Osteoblast (primary cell): ENCODE measurements at regions not wholly inside any gene's neighbourhood (a gene's known extent, or its start where the extent isn't known, plus 50 kb on each side); places are given as distances from the start of the nearest gene placed in this dataset.

Experiments
- DNase-seq: peaks from one replicate; pipeline ENCODE4 v3.0.0; 2011; ENCODE audit warnings: low spot score, mixed read lengths; ENCODE audit not compliant: insufficient read length; ENCODE audit errors: missing footprints
- H2AFZ ChIP-seq: 2 replicates; pipeline ENCODE4 v1.6.0; 2011; ENCODE audit warnings: mild to moderate bottlenecking, low read length
- H3K27ac ChIP-seq: 2 replicates; pipeline ENCODE4 v1.5.1; 2011; ENCODE audit warnings: mild to moderate bottlenecking, low read depth, low read length, moderate library complexity
- H3K27me3 ChIP-seq: 2 replicates; pipeline ENCODE4 v1.6.0; 2012; ENCODE audit warnings: mild to moderate bottlenecking, control low read depth, inconsistent platforms, low read length, moderate library complexity; ENCODE audit not compliant: insufficient read depth
- H3K36me3 ChIP-seq: 2 replicates; pipeline ENCODE4 v1.5.1; 2011; ENCODE audit warnings: mild to moderate bottlenecking, low read length, control low read depth, moderate library complexity; ENCODE audit not compliant: insufficient read depth
- H3K4me1 ChIP-seq: 2 replicates; pipeline ENCODE4 v1.5.1; 2011; ENCODE audit warnings: mild to moderate bottlenecking, low read length, control low read depth, moderate library complexity; ENCODE audit not compliant: insufficient read depth
- H3K4me2 ChIP-seq: 2 replicates; pipeline ENCODE4 v1.6.0; 2011; ENCODE audit warnings: mild to moderate bottlenecking, low read length; ENCODE audit not compliant: insufficient read depth
- H3K4me3 ChIP-seq: fragments of 200-600 bp; sonication (generic); 3 replicates; pipeline ENCODE4 v1.5.1; 2012; ENCODE audit warnings: mild to moderate bottlenecking, low read length, inconsistent platforms; ENCODE audit not compliant: insufficient read depth
- H3K79me2 ChIP-seq: 2 replicates; pipeline ENCODE4 v1.6.0; 2012; ENCODE audit warnings: mild to moderate bottlenecking, low read length, control low read depth, inconsistent platforms; ENCODE audit not compliant: insufficient read depth
- H3K9me3 ChIP-seq: 2 replicates; pipeline ENCODE4 v1.5.1; 2011; ENCODE audit warnings: low read depth, low read length, control low read depth
- H4K20me1 ChIP-seq: 2 replicates; pipeline ENCODE4 v1.6.0; 2012; ENCODE audit warnings: mild to moderate bottlenecking, low read length, control low read depth; ENCODE audit not compliant: insufficient read depth
- CTCF ChIP-seq: IDR thresholded peaks from 2 replicates; pipeline ENCODE4 v1.5.1; 2011; ENCODE audit warnings: mild to moderate bottlenecking, low read depth, low read length, moderate library complexity; ENCODE audit errors: extremely low read depth

GRCh38 chr16:6932871-6933385 is 399.7 kb upstream of the RBFOX1 start:
- DNase-seq, result no peak

GRCh38 chr16:6929868-6930267 is 402.8 kb upstream of the RBFOX1 start:
- Histone ChIP-seq H3K36me3 (no peaks in the 10 kb centered on the region), H3K27me3 (no peaks in the 10 kb centered on the region), H3K4me1 (no peaks in the 10 kb centered on the region), H3K79me2 (no peaks in the 10 kb centered on the region), H3K9me3 (no peaks in the 10 kb centered on the region), H3K4me2 (no peak overlapping the region), H2AFZ (no peak overlapping the region), H3K4me3 (no peak overlapping the region), H3K27ac (no peak overlapping the region), H4K20me1 (no peaks in the 10 kb centered on the region)
- no peak for TF ChIP-seq CTCF
- DNase-seq, result no peak

More at GRCh38 chr16:6932871-6933385, 399.7 kb upstream of the RBFOX1 start:
- no peaks in the 10 kb centered on the region for H3K4me1 ChIP-seq
- no peaks in the 10 kb centered on the region for H3K36me3 ChIP-seq
- no peaks in the 10 kb centered on the region for H3K27me3 ChIP-seq
- no peak overlapping the region for H2AFZ ChIP-seq
- no peaks in the 10 kb centered on the region for H3K79me2 ChIP-seq
- no peaks in the 10 kb centered on the region for H3K9me3 ChIP-seq
- H4K20me1 ChIP-seq, result no peaks in the 10 kb centered on the region
- TF ChIP-seq CTCF, result no peak
- no peak overlapping the region for H3K4me3 ChIP-seq
- H3K4me2 ChIP-seq, result no peak overlapping the region
- H3K27ac ChIP-seq, result no peak overlapping the region

- TF ChIP-seq CTCF, result no peak
- Histone ChIP-seq H3K79me2 (no peaks in the 10 kb centered on the region), H2AFZ (no peak overlapping the region)
Observed at GRCh38 chr16:6926762-6927161, 405.9 kb upstream of the RBFOX1 start.

GRCh38 chr16:6926341-6926740 is 406.3 kb upstream of the RBFOX1 start:
- Histone ChIP-seq H3K4me1 (no peaks in the 10 kb centered on the region), H4K20me1 (no peaks in the 10 kb centered on the region), H3K9me3 (no peaks in the 10 kb centered on the region), H3K4me2 (no peak overlapping the region), H3K27me3 (no peaks in the 10 kb centered on the region), H3K27ac (no peak overlapping the region), H3K4me3 (no peak overlapping the region), H2AFZ (no peak overlapping the region), H3K79me2 (no peaks in the 10 kb centered on the region), H3K36me3 (no peaks in the 10 kb centered on the region)
- TF ChIP-seq CTCF, result no peak
- no peak for DNase-seq

More at GRCh38 chr16:6926762-6927161, 405.9 kb upstream of the RBFOX1 start:
- H3K4me1 ChIP-seq, result no peaks in the 10 kb centered on the region
- DNase-seq, result no peak
- H3K36me3 ChIP-seq, result no peaks in the 10 kb centered on the region
- H3K4me3 ChIP-seq, result no peak overlapping the region
- H3K27ac ChIP-seq, result no peak overlapping the region
- H4K20me1 ChIP-seq, result no peaks in the 10 kb centered on the region
- no peak overlapping the region for H3K4me2 ChIP-seq
- H3K27me3 ChIP-seq, result no peaks in the 10 kb centered on the region
- no peaks in the 10 kb centered on the region for H3K9me3 ChIP-seq
